GM23338 (cell line): ENCODE measurements at regions not wholly inside any gene's neighbourhood (a gene's known extent, or its start where the extent isn't known, plus 50 kb on each side); places are given as distances from the start of the nearest gene placed in this dataset.

ENCODE experiments used
- ATAC-seq: fragments of 200-7000 bp; cut with Tn5 transposase; 3 replicates; pipeline ENCODE4 v1.9.1; 2020
- DNase-seq: peaks from one replicate; pipeline ENCODE4 v3.0.0-alpha.2; 2015; ENCODE audit warnings: low spot score
- H2AFZ ChIP-seq: fragments of 200-600 bp; sonication (generic); 2 replicates; pipeline ENCODE4 v1.8.0; 2016; ENCODE audit warnings: antibody characterized with exemption, mild to moderate bottlenecking, moderate library complexity
- H3F3A ChIP-seq: fragments of 200-600 bp; sonication (generic); replicated peaks from 2 replicates; pipeline ENCODE4 v1.8.0; 2017; ENCODE audit warnings: antibody characterized with exemption, mixed run types, low read depth
- H3K27ac ChIP-seq: fragments of 200-600 bp; sonication (generic); 2 replicates; pipeline ENCODE4 v1.6.1; 2016; ENCODE audit warnings: low read depth
- H3K27me3 ChIP-seq: fragments of 200-600 bp; sonication (generic); 2 replicates; pipeline ENCODE4 v1.8.0; 2016; ENCODE audit warnings: mild to moderate bottlenecking, mixed run types, moderate library complexity; ENCODE audit not compliant: insufficient read depth
- H3K36me3 ChIP-seq: fragments of 200-600 bp; sonication (generic); 2 replicates; pipeline ENCODE4 v1.8.0; 2016; ENCODE audit warnings: mild to moderate bottlenecking; ENCODE audit not compliant: insufficient read depth
- H3K4me1 ChIP-seq: fragments of 200-600 bp; sonication (generic); 2 replicates; pipeline ENCODE4 v1.8.0; 2016; ENCODE audit warnings: mild to moderate bottlenecking, moderate library complexity; ENCODE audit not compliant: insufficient read depth
- H3K4me2 ChIP-seq: fragments of 200-600 bp; sonication (generic); 2 replicates; pipeline ENCODE4 v1.7.1; 2017; ENCODE audit warnings: mixed run types
- H3K4me3 ChIP-seq: fragments of 200-600 bp; sonication (generic); 2 replicates; pipeline ENCODE4 v1.6.1; 2016; ENCODE audit warnings: mixed run types
- H3K79me2 ChIP-seq: fragments of 200-600 bp; sonication (generic); replicated peaks from 2 replicates; pipeline ENCODE4 v1.8.0; 2017; ENCODE audit warnings: mild to moderate bottlenecking; ENCODE audit not compliant: insufficient read depth
- H3K9me2 ChIP-seq: fragments of 200-600 bp; sonication (generic); 2 replicates; pipeline ENCODE4 v1.8.0; 2017; ENCODE audit not compliant: insufficient read depth
- H4K20me1 ChIP-seq: fragments of 200-600 bp; sonication (generic); replicated peaks from 2 replicates; pipeline ENCODE4 v1.8.0; 2017; ENCODE audit warnings: mild to moderate bottlenecking; ENCODE audit not compliant: insufficient read depth
- H3K27ac Mint-ChIP-seq: 2 replicates; pipeline ENCODE4 v1.8.0; 2020; ENCODE audit warnings: inconsistent platforms, mild to moderate bottlenecking, moderate library complexity, mixed read lengths
- H3K27me3 Mint-ChIP-seq: 3 replicates; pipeline ENCODE4 v1.8.0; 2022; ENCODE audit warnings: low read depth, mild to moderate bottlenecking, moderate library complexity, mixed read lengths, inconsistent platforms; ENCODE audit not compliant: insufficient read depth, poor library complexity
- H3K36me3 Mint-ChIP-seq: 3 replicates; pipeline ENCODE4 v1.8.0; 2021; ENCODE audit warnings: low read depth, mild to moderate bottlenecking, inconsistent platforms, moderate library complexity, mixed read lengths
- H3K4me1 Mint-ChIP-seq: 3 replicates; pipeline ENCODE4 v1.8.0; 2020; ENCODE audit warnings: mild to moderate bottlenecking, inconsistent platforms, mixed read lengths
- H3K4me3 Mint-ChIP-seq: 3 replicates; pipeline ENCODE4 v1.8.0; 2021; ENCODE audit warnings: moderate library complexity, mild to moderate bottlenecking, inconsistent platforms, mixed read lengths
- H3K9me3 Mint-ChIP-seq: 3 replicates; pipeline ENCODE4 v1.8.0; 2020; ENCODE audit warnings: moderate library complexity, mild to moderate bottlenecking, inconsistent platforms, mixed read lengths
- CREB1 ChIP-seq: fragments of 250-450 bp; sonication (Bioruptor Pico); IDR thresholded peaks from 2 replicates; pipeline ENCODE4 v1.5.0; 2020; ENCODE audit warnings: low read depth, mild to moderate bottlenecking, moderate library complexity
- CTCF ChIP-seq, 2 experiments: fragments of 200-600 bp in 1 of 2; sonication (generic) in 1 of 2; conservative IDR thresholded peaks; 2 replicates each; pipeline versions ENCODE4 v1.5.1 to v1.6.1; 2016 to 2017; ENCODE audit warnings: antibody characterized with exemption in 2 of 2, low read depth in 2 of 2, mild to moderate bottlenecking in 2 of 2, moderate library complexity in 1 of 2
- ETS1 ChIP-seq: IDR thresholded peaks from 2 replicates; pipeline ENCODE4 v1.6.1; 2016; ENCODE audit warnings: antibody characterized with exemption
- EZH2 ChIP-seq: fragments of 200-600 bp; sonication (generic); IDR thresholded peaks from one replicate; pipeline ENCODE4 v1.8.0; 2017; ENCODE audit warnings: antibody characterized with exemption, mild to moderate bottlenecking, low read depth; ENCODE audit not compliant: unreplicated experiment
- EZH2phosphoT487 ChIP-seq: fragments of 200-600 bp; sonication (generic); IDR thresholded peaks from one replicate; pipeline ENCODE4 v1.8.1; 2018; ENCODE audit warnings: antibody characterized with exemption; ENCODE audit not compliant: unreplicated experiment
- JUNB ChIP-seq: IDR thresholded peaks from one replicate; pipeline ENCODE4 v1.6.1; 2016; ENCODE audit warnings: antibody characterized with exemption; ENCODE audit not compliant: unreplicated experiment
- POLR2AphosphoS5 ChIP-seq: IDR thresholded peaks from 2 replicates; pipeline ENCODE4 v1.6.1; 2016; ENCODE audit warnings: antibody characterized with exemption, low read depth

GRCh38 chr5:164353155-164353554 lies 847.7 kb downstream of the MAT2B start:
- Mint-ChIP-seq H3K4me1 (peaks cover 12% of the 10 kb centered on the region), H3K36me3 (no peaks in the 10 kb centered on the region), H3K4me3 (no peak overlapping the region), H3K27ac (peak overlapping the region; percentile 75; the same call in 1 of the 2 replicates), H3K9me3 (no peaks in the 10 kb centered on the region), H3K27me3 (peaks cover 5% of the 10 kb centered on the region)
- TF ChIP-seq JUNB (no peak), EZH2phosphoT487 (no peak), POLR2AphosphoS5 (no peak), EZH2 (no peak)
- Histone ChIP-seq H3K4me3 (no peak overlapping the region), H4K20me1 (no peaks in the 10 kb centered on the region), H3K9me2 (no peaks in the 10 kb centered on the region), H3K4me1 (0 out of 2 replicates have a peak, but pooled peaks cover 4% of the 10 kb centered on the region), H3K4me2 (no peak overlapping the region), H3K27me3 (no peaks in the 10 kb centered on the region), H3K27ac (no peak overlapping the region), H3K79me2 (no peaks in the 10 kb centered on the region), H3K36me3 (no peaks in the 10 kb centered on the region), H2AFZ (no peak overlapping the region), H3F3A (no peaks in the 10 kb centered on the region)
- ATAC-seq (no peak), DNase-seq (no peak)

GRCh38 chr5:164354139-164354751 lies 848.8 kb downstream of the MAT2B start:
- no peaks in the 10 kb centered on the region for H3K79me2 ChIP-seq
- no peaks in the 10 kb centered on the region for H3K36me3 Mint-ChIP-seq
- peaks cover 5% of the 10 kb centered on the region for H3K27me3 Mint-ChIP-seq
- peaks cover 2% of the 10 kb centered on the region; the same call in 1 of the 2 replicates for H3K9me2 ChIP-seq
- H3K4me1 ChIP-seq: 0 out of 2 replicates have a peak, but pooled peaks cover 4% of the 10 kb centered on the region
- H3K4me3 Mint-ChIP-seq: no peak overlapping the region
- H3K4me1 Mint-ChIP-seq: peaks cover 12% of the 10 kb centered on the region
- H3K4me2 ChIP-seq: no peak overlapping the region
- no peak overlapping the region for H3K27ac ChIP-seq
- DNase-seq: no peak
- H3K9me3 Mint-ChIP-seq: no peaks in the 10 kb centered on the region
- H3K27ac Mint-ChIP-seq: no peak overlapping the region
- no peak overlapping the region for H2AFZ ChIP-seq
- H3K4me3 ChIP-seq: no peak overlapping the region
- no peak for TF ChIP-seq ETS1
- no peak for TF ChIP-seq CTCF (conservative IDR thresholded peaks at IDR 0.05; ENCODE audit: low read depth in 2 of 2)
- no peak for TF ChIP-seq CREB1 (CRISPR knock-in tag)
- TF ChIP-seq EZH2: no peak
- H3K27me3 ChIP-seq: no peaks in the 10 kb centered on the region
- no peaks in the 10 kb centered on the region for H4K20me1 ChIP-seq
- no peak for ATAC-seq
- no peaks in the 10 kb centered on the region for H3F3A ChIP-seq
- H3K36me3 ChIP-seq: no peaks in the 10 kb centered on the region
